Neural cell (in vitro differentiated cells): ENCODE measurements at regions not wholly inside any gene's neighbourhood (a gene's known extent, or its start where the extent isn't known, plus 50 kb on each side); places are given as distances from the start of the nearest gene placed in this dataset.

Source experiments
- CTCF ChIP-seq: fragments of 450-650 bp; IDR thresholded peaks from 2 replicates; pipeline ENCODE4 v1.5.1; 2014; ENCODE audit warnings: antibody characterized with exemption, mild to moderate bottlenecking, moderate library complexity; ENCODE audit not compliant: poor library complexity, severe bottlenecking
- EP300 ChIP-seq: fragments of 450-650 bp; conservative IDR thresholded peaks from 2 replicates; pipeline ENCODE4 v1.6.1; 2014; ENCODE audit warnings: antibody characterized with exemption, mild to moderate bottlenecking, moderate library complexity; ENCODE audit not compliant: poor library complexity, severe bottlenecking
- EZH2 ChIP-seq: fragments of 200-600, 300-800 bp; shearing (Covaris generic), sonication (generic); IDR thresholded peaks from 2 replicates; pipeline ENCODE4 v1.6.1; 2014; ENCODE audit warnings: antibody characterized with exemption, low read length, borderline replicate concordance, mild to moderate bottlenecking; ENCODE audit not compliant: insufficient read depth, poor library complexity, severe bottlenecking
- MXI1 ChIP-seq: fragments of 450-650 bp; conservative IDR thresholded peaks from 2 replicates; pipeline ENCODE4 v1.6.1; 2014; ENCODE audit warnings: antibody characterized with exemption, mild to moderate bottlenecking; ENCODE audit not compliant: poor library complexity, severe bottlenecking
- POLR2AphosphoS5 ChIP-seq: IDR thresholded peaks from 2 replicates; pipeline ENCODE4 v1.6.1; 2012
- REST ChIP-seq: IDR thresholded peaks from 2 replicates; pipeline ENCODE4 v1.6.1; 2012; ENCODE audit warnings: borderline replicate concordance
- TAF1 ChIP-seq: IDR thresholded peaks from 2 replicates; pipeline ENCODE4 v1.6.1; 2012; ENCODE audit warnings: low read depth

GRCh38 chr10:2144584-2144983 is 407.3 kb upstream of the ADARB2 start:
- TF ChIP-seq REST (no peak), CTCF (no peak), EZH2 (no peak), POLR2AphosphoS5 (no peak), TAF1 (no peak), MXI1 (no peak), EP300 (no peak)
